LoVo (cell line): ENCODE measurements at regions not wholly inside any gene's neighbourhood (a gene's known extent, or its start where the extent isn't known, plus 50 kb on each side); places are given as distances from the start of the nearest gene placed in this dataset.
"Not testable (repeated sequence)": the region's sequence is repeated elsewhere in the genome, so short reads cannot be mapped to it uniquely, and the experiment has no call there.

Source experiments
- DNase-seq: peaks from one replicate; pipeline ENCODE4 v3.0.0-alpha.2; 2016; ENCODE audit warnings: low spot score

DNA sequence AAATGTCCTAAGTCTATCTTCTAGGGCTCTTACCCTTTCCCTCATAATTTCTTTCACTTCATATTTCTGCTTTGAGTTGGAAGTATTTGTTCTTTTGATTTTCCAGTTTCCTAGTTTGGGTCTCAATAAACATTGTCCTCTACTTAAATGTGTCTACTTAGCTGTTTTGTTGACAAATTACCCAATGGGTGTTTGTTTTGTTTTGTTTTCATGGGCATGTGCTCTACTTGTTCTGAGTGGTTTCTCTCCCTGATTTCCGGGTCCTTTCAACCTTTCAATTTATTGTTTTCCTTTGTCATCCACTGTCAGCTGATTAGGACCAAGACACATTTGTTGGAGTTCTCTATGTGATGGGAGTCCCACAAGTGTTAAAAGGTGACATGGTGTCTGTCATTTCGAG is 1181.4 kb downstream of the RPA4 start:
- DNase-seq, result no peak

DNA sequence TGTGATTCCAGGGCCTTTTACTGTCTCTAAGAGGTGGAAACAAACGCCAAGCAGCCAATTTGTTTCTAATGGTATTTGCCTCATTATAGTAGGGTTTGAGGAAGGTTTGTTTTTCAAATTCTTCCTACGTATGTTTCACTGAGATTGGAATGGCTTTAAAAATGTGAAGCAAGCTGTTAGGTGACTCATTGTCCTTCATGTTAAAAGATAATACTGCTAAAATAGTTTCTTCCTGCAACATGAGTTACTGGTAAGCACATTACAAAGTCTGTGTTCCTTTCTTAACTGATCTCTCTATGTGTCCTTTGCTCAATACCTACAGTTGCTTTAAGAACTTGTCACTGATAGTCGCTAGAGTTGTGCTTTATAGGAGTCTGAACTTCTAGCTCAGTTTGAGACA is 1183.9 kb downstream of the RPA4 start:
- DNase-seq, result no peak

DNA sequence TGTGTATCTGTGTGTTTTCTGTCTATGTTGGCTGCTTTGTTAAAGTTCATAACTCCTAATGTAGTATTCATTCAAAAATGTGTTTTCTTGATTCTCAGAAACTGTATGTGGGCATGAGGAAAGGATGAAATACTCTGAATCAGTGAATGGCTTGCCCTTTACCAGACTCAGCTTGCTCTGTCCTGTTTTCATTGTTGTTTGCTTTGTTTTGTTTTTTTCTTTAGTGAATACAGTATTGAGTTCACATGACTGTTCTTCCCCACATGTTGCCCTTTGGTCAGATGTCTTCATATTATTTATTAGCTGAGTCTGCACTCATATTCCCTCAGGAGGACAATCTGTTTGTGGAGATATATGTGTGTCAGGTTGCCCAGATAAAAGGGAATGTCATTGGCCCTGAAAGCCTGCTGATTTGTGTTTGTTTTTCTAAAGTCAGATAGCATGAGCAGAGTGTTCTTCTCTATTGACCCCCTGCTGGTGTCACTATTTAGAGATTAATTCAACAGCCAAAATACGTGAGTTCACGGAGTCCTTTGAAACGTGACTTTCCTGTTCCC is 1184.4 kb downstream of the RPA4 start:
- no peak for DNase-seq

DNA sequence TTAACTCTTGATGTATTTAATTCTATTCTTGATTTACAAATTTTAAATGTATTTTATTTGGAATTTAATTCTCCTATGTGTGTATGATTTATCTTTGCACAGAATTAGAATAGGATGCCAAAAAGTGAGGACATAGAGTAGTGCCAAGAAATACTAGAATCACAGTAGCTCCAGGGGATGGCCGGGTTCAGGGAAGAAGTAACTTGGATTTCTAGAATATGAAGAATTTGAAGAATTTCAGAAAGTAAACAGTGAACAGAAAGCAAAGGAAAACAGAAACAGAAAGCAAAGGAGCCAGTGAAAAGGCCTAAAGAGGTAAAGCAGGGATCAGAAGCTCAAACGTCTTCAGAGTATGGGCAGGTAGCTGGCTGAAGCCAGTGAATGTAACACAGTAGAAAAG is 1187.6 kb downstream of the RPA4 start:
- no peak for DNase-seq

DNA sequence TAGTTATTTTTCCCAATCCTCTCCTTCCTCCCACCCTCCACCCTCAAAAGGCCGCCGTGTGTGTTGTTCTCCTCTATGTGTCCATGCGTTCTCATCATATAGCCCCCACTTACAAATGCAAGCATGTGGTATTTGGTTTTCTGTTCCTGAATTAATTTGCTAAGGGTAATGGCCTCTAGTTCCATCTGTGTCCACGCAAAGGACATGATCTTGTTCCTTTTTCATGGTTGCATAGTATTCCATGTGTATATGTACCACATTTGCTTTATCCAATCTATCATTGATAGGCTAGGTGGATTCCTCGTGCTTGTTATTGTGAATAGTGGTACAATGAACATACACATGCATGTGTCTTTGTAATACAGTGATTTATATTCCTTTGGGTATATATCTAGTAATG is 1193.7 kb downstream of the RPA4 start:
- DNase-seq, result no peak

DNA sequence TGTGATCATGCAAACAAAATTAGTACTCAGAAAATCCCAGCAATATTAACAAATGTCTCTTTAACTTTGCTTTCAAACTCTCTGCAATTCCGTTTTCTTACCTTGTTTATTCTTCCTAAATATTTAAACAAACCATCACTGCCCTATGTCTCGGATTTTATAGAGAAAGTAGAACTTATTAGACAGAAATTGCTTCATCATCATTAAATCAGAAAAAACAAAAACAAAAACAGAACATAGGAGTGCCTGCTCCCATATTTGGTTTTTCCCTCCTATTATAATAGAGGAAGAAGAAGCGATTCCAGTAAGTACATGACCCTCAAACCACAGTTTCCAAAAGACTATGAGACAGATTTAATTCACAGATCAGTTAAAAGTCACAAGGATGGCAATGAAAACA is 1228.0 kb downstream of the RPA4 start:
- DNase-seq, result no peak

DNA sequence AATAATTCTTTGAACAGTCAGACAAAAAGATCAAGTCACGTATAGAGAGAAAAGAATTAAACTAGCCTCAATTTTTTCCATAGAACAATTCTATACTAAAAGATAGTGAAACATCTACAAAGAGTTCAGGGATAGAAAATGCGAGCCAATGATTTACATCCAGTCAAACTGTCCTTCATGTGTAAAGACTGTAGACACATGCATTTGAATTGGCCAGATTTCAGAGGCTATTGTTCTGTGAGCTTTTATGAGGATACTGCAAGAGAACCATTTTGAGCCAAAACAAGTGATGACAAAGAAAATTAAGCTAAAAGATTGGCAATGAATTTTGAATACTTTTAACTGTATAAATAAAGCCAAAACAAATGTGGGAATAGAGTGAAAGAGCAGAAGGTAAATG is 1230.3 kb downstream of the RPA4 start:
- no peak for DNase-seq

DNA sequence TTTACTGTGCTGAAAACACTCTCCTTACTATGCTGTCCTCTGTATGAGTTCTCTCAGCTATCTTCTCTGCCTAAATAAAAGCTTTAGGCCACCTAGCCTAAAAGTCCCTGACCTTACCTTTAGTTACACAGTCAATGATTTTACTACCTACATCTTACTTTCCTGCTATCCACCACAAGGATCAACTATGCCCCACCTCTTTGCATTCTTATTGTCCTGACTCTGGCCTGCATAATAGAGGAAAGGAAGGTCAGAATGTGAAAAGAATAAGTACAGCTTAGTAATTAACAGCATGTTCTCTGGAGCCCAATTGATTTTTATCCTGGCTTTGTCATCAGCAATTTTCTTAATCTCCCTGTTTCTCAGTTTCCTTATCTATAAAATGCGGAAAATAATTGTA is 1257.8 kb downstream of the RPA4 start:
- DNase-seq, result no peak

DNA sequence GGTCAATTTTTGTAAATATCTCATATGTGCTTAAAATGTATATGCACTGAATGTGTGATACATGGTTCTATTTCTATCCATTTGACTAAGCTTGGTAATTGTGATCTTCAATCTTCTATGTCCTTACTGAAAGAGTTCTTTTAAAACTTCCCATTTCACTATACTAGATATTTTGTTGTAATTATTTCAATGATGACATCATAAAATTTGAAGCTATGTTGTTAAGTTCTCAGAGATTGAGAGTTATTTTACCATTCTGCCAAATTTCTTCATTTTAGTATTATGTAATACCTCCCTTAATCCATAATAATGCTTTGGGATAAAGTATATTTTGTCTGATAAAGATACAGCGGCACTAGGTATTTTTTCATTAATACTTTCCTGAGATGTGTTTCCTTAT is 1307.3 kb downstream of the RPA4 start:
- no peak for DNase-seq

DNA sequence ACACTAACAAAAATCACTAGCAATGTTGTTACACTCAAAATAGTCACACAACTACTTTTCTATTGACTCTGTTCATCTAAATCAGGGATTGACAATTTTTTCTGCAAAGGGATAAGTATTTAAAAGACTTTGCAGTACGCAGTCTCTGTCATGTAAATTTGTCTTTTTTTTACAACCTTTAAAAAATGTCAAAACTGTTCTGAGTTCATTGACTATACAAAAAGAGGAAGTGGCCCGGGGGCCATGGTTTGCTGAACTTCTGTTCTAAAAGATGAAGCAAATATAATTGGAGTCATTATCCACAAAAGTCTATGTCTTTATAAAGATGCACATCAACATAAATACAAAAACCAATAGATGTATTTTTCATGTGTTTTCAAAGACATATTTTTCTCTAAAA is 1310.3 kb downstream of the RPA4 start:
- DNase-seq, result no peak

DNA sequence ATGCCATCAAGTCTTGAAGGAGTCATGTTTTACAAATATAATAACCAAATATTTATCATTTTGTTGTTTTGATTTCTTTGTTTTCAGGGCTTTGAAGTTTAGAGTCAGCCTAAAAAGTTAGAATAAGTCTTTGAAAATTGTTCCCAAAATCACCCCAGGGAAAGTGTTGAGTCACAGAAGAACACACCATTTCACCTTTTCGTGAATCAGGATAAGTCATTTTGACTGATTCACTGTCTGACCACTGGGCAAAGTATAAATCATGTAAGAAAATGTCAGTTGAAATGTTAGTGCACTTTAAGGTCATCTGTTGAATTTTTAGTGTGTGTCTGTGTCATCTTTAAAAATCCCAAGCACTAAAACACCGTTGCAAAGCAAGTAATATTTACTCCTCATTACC is 1320.1 kb downstream of the RPA4 start:
- no peak for DNase-seq

DNA sequence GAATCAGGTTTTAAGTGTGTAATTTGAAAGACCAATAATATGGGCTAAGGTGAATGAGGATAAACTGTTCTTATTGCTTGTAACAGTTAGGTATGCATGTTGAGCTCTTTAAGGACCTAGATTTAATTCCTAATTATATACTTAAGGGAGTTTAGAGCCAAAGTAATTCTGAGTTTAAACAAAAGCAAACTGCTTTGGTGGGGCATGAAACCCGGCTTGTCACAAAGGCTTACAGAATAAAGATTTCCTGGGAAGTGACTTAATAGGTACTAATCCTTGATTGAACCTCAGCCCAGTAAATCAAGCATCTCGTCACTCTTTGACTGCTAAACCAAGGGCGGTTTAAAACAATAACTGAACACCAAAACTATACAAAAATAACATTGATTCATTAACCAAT is 1324.2 kb downstream of the RPA4 start:
- DNase-seq, result no peak

DNA sequence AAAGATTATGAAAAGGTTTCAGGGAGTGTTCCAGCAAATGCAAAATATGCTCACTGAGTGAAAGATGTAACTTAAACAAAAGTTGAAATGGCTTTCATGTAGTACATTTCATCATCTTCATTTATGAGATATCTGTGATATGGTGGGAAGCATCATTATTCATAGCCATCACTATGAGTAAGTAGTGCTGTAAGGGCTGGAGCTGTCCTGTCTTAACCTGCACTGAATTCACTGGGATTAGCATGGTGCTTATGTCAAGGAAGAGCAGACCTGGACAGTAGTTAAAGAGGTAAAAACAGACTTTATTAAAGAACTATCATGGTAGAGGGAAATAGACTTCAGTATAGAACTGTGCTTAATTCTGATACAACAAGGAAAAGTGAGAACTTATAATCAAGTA is 1347.3 kb downstream of the RPA4 start:
- DNase-seq, result no peak

DNA sequence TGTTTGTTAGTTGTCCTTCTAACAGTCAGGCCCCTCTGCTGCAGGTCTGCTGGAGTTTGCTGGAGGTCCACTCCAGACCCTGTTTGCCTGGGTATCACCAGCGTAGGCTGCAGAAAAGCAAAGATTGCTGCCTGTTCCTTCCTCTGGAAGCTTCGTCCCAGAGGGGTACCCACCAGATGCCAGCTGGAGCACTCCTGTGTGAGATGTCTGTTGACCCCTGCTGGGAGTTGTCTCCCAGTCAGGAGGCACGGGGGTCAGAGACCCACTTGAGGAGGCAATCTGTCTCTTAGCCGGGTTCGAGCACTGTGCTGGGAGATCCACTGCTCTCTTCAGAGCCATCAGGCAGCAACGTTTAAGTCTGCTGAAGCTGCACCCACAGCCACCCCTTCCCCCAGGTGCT is 1356.4 kb downstream of the RPA4 start:
- not testable (repeated sequence) for DNase-seq

DNA sequence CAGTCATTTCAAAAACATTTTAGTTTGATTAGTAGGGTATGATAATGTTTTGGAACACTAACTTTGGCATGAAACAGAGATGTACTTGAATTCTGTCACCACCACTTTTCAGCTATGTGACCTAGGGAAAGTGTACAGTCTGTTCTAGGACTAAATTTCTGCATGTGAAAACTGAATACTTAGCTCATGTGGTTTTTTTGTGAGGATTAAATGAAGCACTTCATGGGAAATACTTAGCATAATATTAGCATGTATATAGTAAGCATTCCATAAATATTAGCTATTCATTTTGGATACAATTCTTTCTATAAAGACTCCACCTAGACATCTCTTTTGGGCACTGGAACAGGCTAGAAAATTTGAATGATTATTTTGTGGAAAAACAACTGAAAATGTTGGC is 1379.4 kb downstream of the RPA4 start:
- no peak for DNase-seq

DNA sequence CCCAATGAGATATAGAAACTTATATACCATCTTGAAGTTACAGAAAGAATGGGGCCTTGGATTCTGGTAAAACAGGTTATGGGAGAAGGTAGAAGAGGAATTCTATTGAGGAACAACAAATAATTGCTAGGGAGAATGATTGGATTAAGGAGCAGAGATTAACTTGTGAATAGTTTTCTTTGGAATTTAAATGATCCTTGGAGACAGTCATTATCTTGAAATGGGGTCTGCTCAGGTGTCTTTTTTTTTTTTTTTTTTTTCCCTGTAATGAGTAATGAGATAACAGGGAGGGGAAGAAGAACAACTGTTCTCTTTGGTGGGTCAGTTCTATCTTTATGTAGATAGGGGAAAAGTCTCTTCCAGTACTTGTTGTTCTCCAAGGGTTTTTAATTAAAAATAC is 1406.0 kb downstream of the RPA4 start:
- no peak for DNase-seq

DNA sequence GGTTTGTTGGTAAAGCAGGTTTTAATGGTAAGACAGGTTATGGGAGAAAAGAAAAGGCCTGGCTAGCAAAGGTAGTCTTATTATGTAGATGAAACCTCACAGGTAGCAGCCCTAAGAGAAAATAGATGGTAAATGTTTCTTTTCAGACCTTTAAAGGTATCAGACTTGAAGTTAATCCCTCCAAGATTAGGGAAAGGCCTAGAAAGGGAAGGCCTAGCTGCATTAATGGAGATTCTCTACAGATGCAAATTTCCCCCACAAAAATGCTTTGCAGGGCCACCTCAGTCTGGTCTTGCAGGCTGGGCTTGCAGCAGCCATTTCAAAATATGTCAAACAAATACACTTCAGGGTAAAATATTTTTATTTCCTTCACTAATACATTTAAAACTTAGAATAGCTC is 1410.6 kb downstream of the RPA4 start:
- DNase-seq, result no peak

DNA sequence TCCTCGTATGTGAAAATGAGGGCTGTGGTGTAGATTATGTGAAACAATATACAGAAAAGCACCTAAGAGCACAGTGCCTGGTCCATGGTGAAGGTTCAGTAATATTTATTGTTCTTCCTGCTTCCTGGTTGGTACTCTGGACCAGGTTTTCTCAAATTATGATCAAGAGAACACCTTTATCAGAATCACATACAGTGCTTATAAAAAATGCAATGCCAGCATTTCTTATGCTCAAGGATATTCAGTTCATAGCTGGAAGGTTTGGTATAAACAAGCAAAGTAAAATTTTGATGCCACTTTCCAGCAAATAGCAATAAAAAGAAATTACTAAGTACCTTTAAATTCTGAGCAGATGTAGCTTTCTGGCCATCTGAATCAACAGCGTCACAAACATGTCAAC is 1412.4 kb downstream of the RPA4 start:
- no peak for DNase-seq

DNA sequence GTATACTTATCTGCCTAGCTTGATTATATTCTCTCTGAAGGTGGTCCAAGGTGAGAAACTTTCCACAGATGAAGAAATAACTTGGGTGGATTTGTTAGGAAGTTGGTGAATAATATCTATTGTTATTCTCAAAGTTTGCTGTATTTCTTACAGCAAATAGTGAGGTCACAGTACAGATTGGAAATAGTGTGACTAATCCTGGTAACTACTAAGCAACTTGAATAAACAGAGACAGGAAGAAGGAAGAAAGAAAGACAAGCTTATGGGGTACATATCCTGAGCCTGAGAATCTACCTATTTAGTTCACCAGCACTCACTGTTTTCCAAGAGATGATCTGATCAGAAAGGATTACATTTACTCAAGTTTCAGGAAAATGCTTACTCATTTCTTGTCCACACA is 1416.1 kb downstream of the RPA4 start:
- no peak for DNase-seq

DNA sequence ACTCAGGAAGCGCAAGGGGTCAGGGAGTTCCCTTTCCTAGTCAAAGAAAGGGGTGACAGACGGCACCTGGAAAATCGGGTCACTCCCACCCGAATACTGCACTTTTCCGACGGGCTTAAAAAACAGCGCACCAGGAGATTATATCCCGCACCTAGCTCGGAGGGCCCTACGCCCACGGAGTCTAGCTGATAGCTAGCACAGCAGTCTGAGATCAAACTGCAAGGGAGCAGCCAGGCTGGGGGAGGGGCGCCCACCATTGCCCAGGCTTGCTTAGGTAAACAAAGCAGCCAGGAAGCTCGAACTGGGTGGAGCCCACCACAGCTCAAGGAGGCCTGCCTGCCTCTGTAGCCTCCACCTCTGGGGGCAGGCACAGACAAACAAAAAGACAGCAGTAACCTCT is 1416.8 kb downstream of the RPA4 start:
- DNase-seq, result not testable (repeated sequence)

DNA sequence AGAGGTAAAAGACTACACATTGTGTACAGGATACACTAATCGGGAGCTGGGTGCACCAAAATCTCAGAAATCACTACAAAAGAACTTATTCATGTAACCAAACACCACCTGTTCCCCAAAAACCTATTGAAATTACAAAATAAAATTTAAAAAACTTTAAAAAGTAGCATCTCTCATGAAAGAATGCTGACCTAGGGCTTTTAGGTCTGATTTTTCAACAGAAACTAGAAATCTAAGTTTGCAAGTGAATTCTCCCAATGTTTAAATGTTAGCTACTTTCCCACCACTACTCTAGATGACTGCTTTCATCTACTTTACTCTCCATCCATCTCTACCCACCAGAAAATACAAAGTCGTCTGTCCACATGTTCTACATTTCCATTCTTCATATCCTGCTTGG is 1447.7 kb downstream of the RPA4 start:
- DNase-seq, result no peak

DNA sequence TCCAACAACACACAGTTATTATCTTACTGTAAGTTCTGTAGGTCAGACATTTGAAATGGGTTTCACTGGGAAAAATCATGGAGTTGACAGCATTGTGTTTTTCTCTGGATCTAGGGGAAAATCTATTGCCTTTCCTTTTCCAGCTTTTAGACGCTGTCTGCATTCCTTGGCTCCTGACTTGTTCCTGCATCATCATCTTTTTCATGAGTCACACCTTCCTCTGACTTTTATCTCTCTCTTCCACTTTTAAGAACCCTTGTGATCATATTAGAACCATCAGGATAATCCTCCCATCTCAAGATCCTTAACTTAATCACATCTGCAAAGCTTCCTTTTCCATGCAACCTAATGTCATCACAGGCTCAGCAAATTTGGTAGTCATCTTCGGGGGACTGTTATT is 1454.8 kb downstream of the RPA4 start:
- no peak for DNase-seq

DNA sequence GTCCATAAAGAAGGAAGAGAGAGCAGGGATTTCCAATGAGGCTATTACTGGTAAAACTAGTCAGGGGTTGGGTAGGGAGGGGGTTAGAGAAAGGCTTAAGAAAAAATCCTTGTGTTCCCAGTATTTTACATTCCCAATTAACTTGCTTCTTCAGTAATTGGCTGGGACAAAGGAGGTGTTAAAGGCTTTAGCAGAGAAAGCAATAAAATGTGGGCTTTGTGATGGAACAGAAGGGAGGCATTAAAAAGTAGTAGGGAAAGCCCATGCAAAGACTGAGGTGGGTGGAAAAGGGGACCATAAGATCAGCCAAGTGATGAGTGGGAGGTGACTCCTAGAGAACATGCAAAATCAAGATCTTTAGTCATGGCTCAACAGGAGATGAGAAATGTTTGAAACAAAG is 1467.2 kb downstream of the RPA4 start:
- no peak for DNase-seq

DNA sequence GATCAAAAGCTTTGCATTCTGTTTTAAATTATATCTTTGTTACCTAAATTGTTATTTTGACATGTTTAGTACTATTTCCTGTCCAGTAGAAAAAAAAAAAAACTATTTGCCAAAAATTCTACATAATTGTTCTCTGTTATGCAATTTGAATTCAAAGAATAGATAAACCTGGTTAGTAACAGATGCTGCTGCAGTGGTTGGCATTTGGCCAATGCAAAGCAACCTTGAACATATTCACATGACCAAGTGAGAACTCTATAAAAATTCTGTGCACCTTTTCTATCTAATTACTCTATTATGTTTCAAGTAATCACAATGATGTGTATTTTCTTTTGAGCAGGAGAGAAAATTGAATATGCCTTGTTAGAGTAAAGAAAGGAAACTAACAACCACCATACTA is 1473.4 kb downstream of the RPA4 start:
- no peak for DNase-seq

DNA sequence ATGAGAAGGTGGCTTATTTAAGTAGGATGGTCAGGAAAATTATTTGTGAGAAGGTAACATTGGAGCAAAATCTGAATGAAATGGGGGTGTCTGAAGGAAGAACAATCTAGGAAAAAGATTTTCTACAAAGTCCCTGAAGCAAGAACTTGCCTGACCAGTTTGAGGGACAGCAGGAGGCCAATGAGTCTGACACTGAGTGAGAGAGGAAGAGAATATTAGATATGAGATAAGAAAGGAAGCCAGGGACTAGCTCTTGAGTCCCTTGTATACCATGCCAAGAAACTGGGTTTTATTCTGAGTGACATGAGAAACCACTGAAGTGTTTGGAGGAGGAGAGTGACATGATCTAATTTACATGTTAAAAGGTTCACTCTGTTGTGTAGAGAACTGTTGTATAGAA is 1478.9 kb downstream of the RPA4 start:
- DNase-seq, result no peak
